Frontal cortex (tissue), 3 donors: ENCODE measurements at regions not wholly inside any gene's neighbourhood (a gene's known extent, or its start where the extent isn't known, plus 50 kb on each side); places are given as distances from the start of the nearest gene placed in this dataset.
A peak's percentile ranks its signal among the peaks of the same experiment; 100 is the strongest.
"Not testable (repeated sequence)": the region's sequence is repeated elsewhere in the genome, so short reads cannot be mapped to it uniquely, and the experiment has no call there.

Source experiments
- DNase-seq, 2 donors: peaks; one replicate each; pipeline ENCODE4 v3.0.0; 2012; ENCODE audit warnings: low spot score in 2 of 2
- FAIRE-seq: peaks from 2 replicates; lab custom pipeline; 2012; peaks lifted over from hg19 to GRCh38; lab: Jason Lieb, UNC
- donor health status: control.
- donor health status: control.
- donor health status: control.

DNA sequence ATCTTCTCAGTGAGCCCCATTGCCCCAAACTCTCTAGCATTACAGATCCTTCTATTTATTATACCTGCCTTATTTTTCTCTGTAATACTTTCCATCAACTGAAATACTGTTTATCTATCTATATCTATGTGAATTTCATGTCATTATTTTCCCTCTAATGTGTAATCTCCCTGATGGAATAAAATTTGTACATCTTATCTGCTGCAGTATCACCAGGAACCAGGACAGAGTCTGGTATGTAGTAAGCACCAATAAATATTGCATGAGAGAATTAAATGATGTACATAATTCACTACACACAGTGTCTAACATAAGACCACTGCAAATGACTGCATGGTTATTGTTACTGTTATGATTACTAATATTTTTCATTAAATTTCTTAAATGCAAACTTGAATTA is 759.1 kb downstream of the PRELID2 start:
- DNase-seq = no peak
- no peak for FAIRE-seq

- no peak for FAIRE-seq
- DNase-seq = no peak
These were observed 762.3 kb downstream of the PRELID2 start for GRCh38 chr5:145072889-145073288.

DNA sequence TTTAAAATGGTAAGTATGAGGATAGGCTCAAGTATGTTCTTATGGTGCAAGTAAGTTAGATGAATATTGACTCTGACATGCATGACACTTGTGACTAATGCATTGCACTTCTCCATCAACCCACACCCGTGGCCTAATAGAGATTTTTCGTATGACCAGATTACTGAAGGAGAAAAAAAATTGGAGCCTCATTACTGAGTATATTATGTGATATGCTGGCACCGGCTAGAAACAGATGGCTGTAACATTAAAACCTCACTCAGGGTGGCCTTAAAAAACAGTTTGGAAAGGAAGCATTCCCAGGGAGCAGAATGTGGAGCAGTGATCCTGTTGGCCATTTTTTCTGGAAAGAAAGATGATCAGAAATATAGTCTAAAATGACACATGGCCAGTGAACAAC is 766.4 kb downstream of the PRELID2 start:
- DNase-seq (no peak), FAIRE-seq (no peak)

DNA sequence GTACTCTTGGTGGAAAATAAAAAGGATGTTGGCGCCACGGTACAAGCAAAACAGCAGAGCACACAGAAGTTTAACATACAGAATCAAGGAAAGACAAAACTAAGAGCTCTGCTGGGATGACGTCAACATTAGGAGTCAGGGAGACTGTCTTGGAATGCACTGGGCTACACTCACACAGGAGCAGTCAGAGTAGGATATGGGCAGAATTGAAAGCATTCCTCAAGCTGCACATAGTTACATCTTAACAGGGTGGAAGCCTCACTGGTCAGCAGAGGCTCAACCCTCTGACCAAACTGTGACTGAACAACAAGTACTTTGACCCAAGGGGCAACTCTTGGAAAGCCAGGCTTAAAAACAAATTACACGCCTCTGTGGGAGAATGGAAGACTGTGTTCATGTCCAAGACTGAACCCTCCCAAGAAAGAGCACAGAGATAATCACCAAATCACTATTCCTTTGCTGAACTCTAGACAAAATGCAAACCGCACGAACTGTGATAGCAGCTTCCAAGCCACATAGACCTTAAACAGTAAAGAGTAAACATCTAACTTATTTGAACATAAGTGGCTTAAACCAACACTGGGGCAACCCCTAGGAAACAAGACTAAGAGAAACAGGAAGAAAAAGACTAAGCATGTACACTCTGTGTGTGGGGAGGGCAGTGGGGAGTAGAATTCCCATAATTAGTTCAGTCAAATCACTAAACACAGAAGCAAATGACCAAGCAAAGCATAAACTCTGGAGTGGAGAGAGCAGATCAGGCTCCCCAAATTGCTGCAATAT is 772.7 kb downstream of the PRELID2 start:
- DNase-seq = no peak
- no peak for FAIRE-seq

DNA sequence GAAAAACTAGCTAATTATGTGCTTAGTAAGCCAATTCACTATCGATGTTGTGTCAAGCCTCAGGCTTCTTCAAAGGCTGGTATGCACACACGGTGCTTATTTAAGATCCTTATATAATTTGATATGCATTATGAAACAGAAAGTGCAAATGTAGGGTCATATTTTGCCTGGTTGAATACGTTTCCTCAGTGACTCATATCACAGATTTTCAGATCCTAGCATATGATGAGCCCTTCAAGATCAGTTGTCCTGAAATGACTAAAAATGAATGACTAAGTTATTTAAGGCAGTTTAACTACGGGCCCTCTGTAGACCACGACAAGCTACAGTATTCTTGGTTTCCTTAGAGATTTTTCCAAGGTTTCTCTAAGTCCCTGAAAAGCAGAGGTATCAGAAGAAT is 778.3 kb downstream of the PRELID2 start:
- FAIRE-seq = no peak
- DNase-seq = no peak

- no peak for FAIRE-seq
- no peak for DNase-seq
These were observed 785.0 kb downstream of the PRELID2 start for GRCh38 chr5:145050181-145050580.

- FAIRE-seq (no peak), DNase-seq (no peak)
These were observed 790.2 kb downstream of the PRELID2 start for GRCh38 chr5:145044970-145045369.

GRCh38 chr5:145028626-145029025 is 806.5 kb downstream of the PRELID2 start:
- DNase-seq (no peak), FAIRE-seq (no peak)

GRCh38 chr5:145027286-145027685 is 807.9 kb downstream of the PRELID2 start:
- no peak for DNase-seq
- no peak for FAIRE-seq

- FAIRE-seq (no peak), DNase-seq (no peak)
These were observed 809.4 kb downstream of the PRELID2 start for GRCh38 chr5:145025775-145026174.

GRCh38 chr5:145015146-145015545 is 820.0 kb downstream of the PRELID2 start:
- no peak for DNase-seq
- no peak for FAIRE-seq

- FAIRE-seq = no peak
These were observed 821.0 kb downstream of the PRELID2 start for GRCh38 chr5:145014109-145014508.

GRCh38 chr5:145010834-145011233 is 824.3 kb downstream of the PRELID2 start:
- FAIRE-seq (no peak), DNase-seq (no peak)

More at GRCh38 chr5:145014109-145014508, 821.0 kb downstream of the PRELID2 start:
- no peak for DNase-seq

DNA sequence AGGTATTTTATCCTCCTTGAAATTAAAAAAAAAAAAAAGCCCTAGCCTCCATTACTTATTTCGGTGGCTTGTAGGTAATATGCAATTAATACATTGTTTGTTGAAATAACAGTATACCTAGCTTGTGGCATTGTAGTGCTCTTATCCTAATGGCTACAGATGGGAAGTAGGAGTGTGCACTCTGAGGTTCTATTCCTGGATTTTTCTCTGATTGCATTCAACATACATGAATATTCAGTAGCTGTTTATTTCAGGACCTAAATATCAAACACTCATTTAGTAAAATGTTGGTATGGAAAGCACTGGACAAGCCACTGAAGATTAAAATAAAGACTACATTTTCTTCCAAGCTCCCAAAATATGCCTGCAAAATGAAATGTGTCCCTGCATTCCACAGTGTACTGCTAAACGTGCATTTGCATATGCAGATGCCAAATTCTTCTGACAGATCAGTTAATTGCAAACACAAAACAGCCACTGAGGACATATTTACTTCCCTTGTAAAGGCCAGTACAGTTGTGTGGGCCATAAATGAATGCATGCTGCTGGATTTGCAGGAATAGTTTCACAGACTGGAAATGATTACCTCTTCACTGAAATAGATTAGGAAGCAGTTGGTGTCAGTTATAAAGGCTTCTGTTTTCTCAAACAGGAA is 826.1 kb downstream of the PRELID2 start:
- DNase-seq (no peak), FAIRE-seq (no peak)

GRCh38 chr5:144994356-144994755 is 823.7 kb downstream of the KCTD16 start:
- not testable (repeated sequence) for DNase-seq
- FAIRE-seq = peak; percentile 80

- no peak for FAIRE-seq
These were observed 812.4 kb downstream of the KCTD16 start for GRCh38 chr5:144983101-144983500.

DNA sequence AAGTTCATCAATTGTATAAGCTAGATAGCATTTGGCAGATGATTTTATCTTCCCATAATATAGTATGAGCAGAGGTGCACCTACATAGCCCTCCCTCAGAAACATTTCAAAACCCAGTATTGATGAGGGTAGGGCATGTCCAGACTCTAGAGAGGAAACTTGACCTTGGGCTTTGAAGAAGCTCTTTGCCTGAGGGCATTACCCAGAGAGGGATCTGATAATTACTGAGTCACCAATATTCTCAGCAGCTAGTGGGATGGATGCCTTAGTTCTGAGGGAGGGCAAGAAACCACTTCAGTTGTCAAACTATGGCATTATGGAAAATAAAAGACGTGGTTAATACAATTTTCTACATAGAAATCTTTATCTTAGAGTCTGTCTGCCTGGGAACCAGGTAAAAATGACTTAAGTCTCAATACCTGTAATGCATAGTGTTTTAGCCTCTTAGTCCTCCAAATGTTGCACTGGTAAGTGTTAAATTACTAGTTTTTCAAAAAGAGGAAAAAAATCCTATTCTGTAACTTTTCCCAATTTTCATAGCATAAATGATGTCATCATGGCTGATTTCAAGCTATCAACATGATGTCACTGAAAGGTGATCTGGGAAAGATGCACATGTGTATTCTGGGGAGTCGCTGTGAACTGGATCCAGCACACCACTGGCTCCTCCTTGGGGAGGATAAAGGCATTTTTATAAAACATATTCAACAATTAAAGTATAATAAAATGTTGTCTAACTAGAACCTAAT is 809.0 kb downstream of the KCTD16 start:
- FAIRE-seq (no peak), DNase-seq (no peak)

More at GRCh38 chr5:144983101-144983500, 812.4 kb downstream of the KCTD16 start:
- DNase-seq = no peak

GRCh38 chr5:144972317-144972716 is 801.6 kb downstream of the KCTD16 start:
- DNase-seq (no peak), FAIRE-seq (no peak)

- FAIRE-seq = no peak
- DNase-seq = no peak
These were observed 800.6 kb downstream of the KCTD16 start for GRCh38 chr5:144971108-144971850.

DNA sequence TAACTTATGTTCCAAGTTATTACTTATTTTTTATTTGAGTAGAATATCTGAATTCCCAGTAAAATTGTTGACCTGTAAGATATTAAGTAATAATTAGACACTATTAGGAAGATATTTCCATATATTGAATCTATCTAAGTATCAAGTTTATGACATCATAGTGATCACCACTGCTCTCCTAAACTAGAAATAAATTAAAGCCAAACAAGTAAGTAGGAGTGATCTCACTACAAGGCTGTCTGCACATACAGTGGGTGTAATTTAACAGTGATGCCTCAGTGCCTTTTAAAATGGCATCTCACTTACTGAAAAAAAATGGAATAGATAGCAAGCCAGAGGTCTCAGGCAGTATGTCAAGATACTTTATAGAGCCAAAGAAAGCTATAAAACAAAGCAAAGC is 789.6 kb downstream of the KCTD16 start:
- no peak for DNase-seq
- no peak for FAIRE-seq
